ENCODE measurements at regions not wholly inside any gene's neighbourhood (a gene's known extent, or its start where the extent isn't known, plus 50 kb on each side); places are given as distances from the start of the nearest gene placed in this dataset.

- no peak overlapping the region for H3K9ac ChIP-seq (ENCODE audit: low read length)
- H3K27ac ChIP-seq (ENCODE audit: low read length): no peak overlapping the region
- H3K9me3 ChIP-seq (ENCODE audit: control insufficient read depth, low read depth, low read length): no peaks in the 10 kb centered on the region
- peaks cover 5% of the 10 kb centered on the region for H3K4me1 ChIP-seq (ENCODE audit: control insufficient read depth, low read depth, low read length)
- no peaks in the 10 kb centered on the region for H3K27me3 ChIP-seq (ENCODE audit: control insufficient read depth, insufficient read depth, low read length)
- H3K4me3 ChIP-seq (ENCODE audit: low read length): no peak overlapping the region
- H3K36me3 ChIP-seq (ENCODE audit: control insufficient read depth, low read depth, low read length): no peaks in the 10 kb centered on the region
These were observed 135.4 kb upstream of the GPR12 start for GRCh38 chr13:26895808-26896466.

GRCh38 chr13:26895081-26895807, 134.7 kb upstream of the GPR12 start:
- Histone ChIP-seq H3K9me3 (ENCODE audit: control insufficient read depth, low read depth, low read length) (no peaks in the 10 kb centered on the region), H3K27ac (ENCODE audit: low read length) (no peak overlapping the region), H3K4me3 (ENCODE audit: low read length) (no peak overlapping the region), H3K36me3 (ENCODE audit: control insufficient read depth, low read depth, low read length) (no peaks in the 10 kb centered on the region), H3K27me3 (ENCODE audit: control insufficient read depth, insufficient read depth, low read length) (no peaks in the 10 kb centered on the region), H3K4me1 (ENCODE audit: control insufficient read depth, low read depth, low read length) (peaks cover 5% of the 10 kb centered on the region), H3K9ac (ENCODE audit: low read length) (no peak overlapping the region)

GRCh38 chr13:26888632-26889031, 128.0 kb upstream of the GPR12 start:
- no peaks in the 10 kb centered on the region for H3K36me3 ChIP-seq (ENCODE audit: control insufficient read depth, low read depth, low read length)
- H3K9ac ChIP-seq (ENCODE audit: low read length): no peak overlapping the region
- no peak overlapping the region for H3K4me3 ChIP-seq (ENCODE audit: low read length)
- no peaks in the 10 kb centered on the region for H3K27me3 ChIP-seq (ENCODE audit: control insufficient read depth, insufficient read depth, low read length)
- H3K27ac ChIP-seq (ENCODE audit: low read length): no peak overlapping the region
- no peaks in the 10 kb centered on the region for H3K4me1 ChIP-seq (ENCODE audit: control insufficient read depth, low read depth, low read length)
- H3K9me3 ChIP-seq (ENCODE audit: control insufficient read depth, low read depth, low read length): no peaks in the 10 kb centered on the region

GRCh38 chr13:26887594-26887993, 127.0 kb upstream of the GPR12 start:
- H3K27ac ChIP-seq (ENCODE audit: low read length): no peak overlapping the region
- no peaks in the 10 kb centered on the region for H3K36me3 ChIP-seq (ENCODE audit: control insufficient read depth, low read depth, low read length)
- H3K9ac ChIP-seq (ENCODE audit: low read length): no peak overlapping the region
- H3K9me3 ChIP-seq (ENCODE audit: control insufficient read depth, low read depth, low read length): no peaks in the 10 kb centered on the region
- no peaks in the 10 kb centered on the region for H3K4me1 ChIP-seq (ENCODE audit: control insufficient read depth, low read depth, low read length)
- H3K4me3 ChIP-seq (ENCODE audit: low read length): no peak overlapping the region
- no peaks in the 10 kb centered on the region for H3K27me3 ChIP-seq (ENCODE audit: control insufficient read depth, insufficient read depth, low read length)

GRCh38 chr13:26883613-26884257, 123.1 kb upstream of the GPR12 start:
- no peak overlapping the region for H3K4me3 ChIP-seq (ENCODE audit: low read length)

GRCh38 chr13:26882731-26883130, 122.1 kb upstream of the GPR12 start:
- Histone ChIP-seq H3K4me3 (ENCODE audit: low read length) (no peak overlapping the region), H3K36me3 (ENCODE audit: control insufficient read depth, low read depth, low read length) (no peaks in the 10 kb centered on the region), H3K27me3 (ENCODE audit: control insufficient read depth, insufficient read depth, low read length) (no peaks in the 10 kb centered on the region), H3K9me3 (ENCODE audit: control insufficient read depth, low read depth, low read length) (no peaks in the 10 kb centered on the region), H3K4me1 (ENCODE audit: control insufficient read depth, low read depth, low read length) (peaks cover 13% of the 10 kb centered on the region), H3K27ac (ENCODE audit: low read length) (no peak overlapping the region), H3K9ac (ENCODE audit: low read length) (no peak overlapping the region)

More at GRCh38 chr13:26883613-26884257, 123.1 kb upstream of the GPR12 start:
- no peak overlapping the region for H3K27ac ChIP-seq (ENCODE audit: low read length)
- H3K4me1 ChIP-seq (ENCODE audit: control insufficient read depth, low read depth, low read length): peaks cover 13% of the 10 kb centered on the region
- no peaks in the 10 kb centered on the region for H3K27me3 ChIP-seq (ENCODE audit: control insufficient read depth, insufficient read depth, low read length)
- H3K9ac ChIP-seq (ENCODE audit: low read length): no peak overlapping the region
- H3K36me3 ChIP-seq (ENCODE audit: control insufficient read depth, low read depth, low read length): no peaks in the 10 kb centered on the region
- no peaks in the 10 kb centered on the region for H3K9me3 ChIP-seq (ENCODE audit: control insufficient read depth, low read depth, low read length)

- Histone ChIP-seq H3K27me3 (ENCODE audit: control insufficient read depth, insufficient read depth, low read length) (no peaks in the 10 kb centered on the region), H3K4me1 (ENCODE audit: control insufficient read depth, low read depth, low read length) (peaks cover 13% of the 10 kb centered on the region), H3K36me3 (ENCODE audit: control insufficient read depth, low read depth, low read length) (no peaks in the 10 kb centered on the region), H3K27ac (ENCODE audit: low read length) (no peak overlapping the region), H3K9me3 (ENCODE audit: control insufficient read depth, low read depth, low read length) (no peaks in the 10 kb centered on the region), H3K4me3 (ENCODE audit: low read length) (no peak overlapping the region), H3K9ac (ENCODE audit: low read length) (no peak overlapping the region)
These were observed 120.6 kb upstream of the GPR12 start for GRCh38 chr13:26881154-26881553.

- H3K27me3 ChIP-seq (ENCODE audit: control insufficient read depth, insufficient read depth, low read length): no peaks in the 10 kb centered on the region
- no peak overlapping the region for H3K4me3 ChIP-seq (ENCODE audit: low read length)
- H3K36me3 ChIP-seq (ENCODE audit: control insufficient read depth, low read depth, low read length): no peaks in the 10 kb centered on the region
These were observed 120.1 kb upstream of the GPR12 start for GRCh38 chr13:26880735-26881134.

GRCh38 chr13:26878438-26878837, 117.9 kb upstream of the GPR12 start:
- Histone ChIP-seq H3K27me3 (ENCODE audit: control insufficient read depth, insufficient read depth, low read length) (no peaks in the 10 kb centered on the region), H3K27ac (ENCODE audit: low read length) (no peak overlapping the region), H3K9ac (ENCODE audit: low read length) (no peak overlapping the region), H3K9me3 (ENCODE audit: control insufficient read depth, low read depth, low read length) (no peaks in the 10 kb centered on the region), H3K4me3 (ENCODE audit: low read length) (no peak overlapping the region), H3K36me3 (ENCODE audit: control insufficient read depth, low read depth, low read length) (no peaks in the 10 kb centered on the region), H3K4me1 (ENCODE audit: control insufficient read depth, low read depth, low read length) (peaks cover 21% of the 10 kb centered on the region)

More at GRCh38 chr13:26880735-26881134, 120.1 kb upstream of the GPR12 start:
- no peak overlapping the region for H3K9ac ChIP-seq (ENCODE audit: low read length)
- H3K4me1 ChIP-seq (ENCODE audit: control insufficient read depth, low read depth, low read length): peaks cover 13% of the 10 kb centered on the region
- H3K27ac ChIP-seq (ENCODE audit: low read length): no peak overlapping the region
- no peaks in the 10 kb centered on the region for H3K9me3 ChIP-seq (ENCODE audit: control insufficient read depth, low read depth, low read length)

- Histone ChIP-seq H3K4me1 (ENCODE audit: control insufficient read depth, low read depth, low read length) (peaks cover 8% of the 10 kb centered on the region), H3K27me3 (ENCODE audit: control insufficient read depth, insufficient read depth, low read length) (no peaks in the 10 kb centered on the region), H3K27ac (ENCODE audit: low read length) (no peak overlapping the region), H3K4me3 (ENCODE audit: low read length) (no peak overlapping the region), H3K9ac (ENCODE audit: low read length) (no peak overlapping the region), H3K9me3 (ENCODE audit: control insufficient read depth, low read depth, low read length) (no peaks in the 10 kb centered on the region), H3K36me3 (ENCODE audit: control insufficient read depth, low read depth, low read length) (no peaks in the 10 kb centered on the region)
These were observed 112.8 kb upstream of the GPR12 start for GRCh38 chr13:26873386-26873698.

- peaks cover 8% of the 10 kb centered on the region for H3K4me1 ChIP-seq (ENCODE audit: control insufficient read depth, low read depth, low read length)
- H3K27ac ChIP-seq (ENCODE audit: low read length): no peak overlapping the region
- no peaks in the 10 kb centered on the region for H3K36me3 ChIP-seq (ENCODE audit: control insufficient read depth, low read depth, low read length)
- H3K4me3 ChIP-seq (ENCODE audit: low read length): no peak overlapping the region
- H3K9ac ChIP-seq (ENCODE audit: low read length): no peak overlapping the region
- H3K9me3 ChIP-seq (ENCODE audit: control insufficient read depth, low read depth, low read length): no peaks in the 10 kb centered on the region
- no peaks in the 10 kb centered on the region for H3K27me3 ChIP-seq (ENCODE audit: control insufficient read depth, insufficient read depth, low read length)
These were observed 112.2 kb upstream of the GPR12 start for GRCh38 chr13:26872525-26873385.
